ENCODE measurements at regions not wholly inside any gene's neighbourhood (a gene's known extent, or its start where the extent isn't known, plus 50 kb on each side); places are given as distances from the start of the nearest gene placed in this dataset.

DNA sequence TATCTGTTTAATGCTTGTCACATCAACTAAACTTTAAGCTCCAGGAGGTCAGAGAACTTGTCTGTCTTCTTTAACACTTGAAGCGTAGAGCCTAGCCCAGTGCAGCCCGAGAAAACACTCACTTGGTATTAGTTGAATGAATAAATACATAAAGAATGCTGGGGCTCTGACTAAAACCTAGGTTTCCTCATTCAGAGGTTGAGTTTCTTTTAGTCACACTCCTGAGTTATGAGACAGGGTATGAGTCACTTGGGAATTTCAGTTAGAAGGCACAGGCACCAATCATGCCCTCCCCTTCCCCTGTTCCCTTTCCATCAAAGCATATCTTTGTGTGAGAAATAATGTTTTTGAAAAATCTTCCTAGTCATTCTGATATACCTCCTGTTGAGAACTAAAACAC lies 589.8 kb upstream of the DPPA4 start:
- Histone ChIP-seq H3K36me3 (ENCODE audit: low read depth, low read length) (no peaks in the 10 kb centered on the region), H3K9me2 (replicated peaks; ENCODE audit: low read length) (no peaks in the 10 kb centered on the region), H3K79me2 (ENCODE audit: low read length) (no peaks in the 10 kb centered on the region), H2AFZ (ENCODE audit: low read length) (peak overlapping the region; percentile 27; the same call in 1 of the 2 replicates), H3K27ac (ENCODE audit: low read length) (peak overlapping the region; percentile 90), H3K4me1 (ENCODE audit: insufficient read depth, low read length) (peaks cover 32% of the 10 kb centered on the region), H3K4me2 (ENCODE audit: low read length) (peak overlapping the region; percentile 51), H4K20me1 (ENCODE audit: low read length) (no peaks in the 10 kb centered on the region), H3K9ac (ENCODE audit: low read length) (peak overlapping the region; percentile 51), H3F3A (ENCODE audit: low read length, unreplicated experiment) (no peaks in the 10 kb centered on the region), H3K4me3 (ENCODE audit: low read length) (no peak overlapping the region), H3K27me3 (ENCODE audit: low read length) (no peaks in the 10 kb centered on the region), H3K9me3 (ENCODE audit: low read length) (no peaks in the 10 kb centered on the region)
- CTCF ChIA-PET: no interaction called here
- DNase-seq: peak; percentile 97
- POLR2A ChIA-PET (ENCODE audit: unreplicated experiment): interaction anchor here (0.6 kb wide), 1 partner anchor 388 kb away, joined by 5 read pairs; no protein-coding TSS in a partner anchor
- BruUV-seq (replicated peaks): no TSS peak
- peak; percentile 97 for ATAC-seq
- intact Hi-C loops (cut with micrococcal nuclease): loop anchor here (10.0 kb wide), 1 partner anchor 888 kb away; no protein-coding TSS in a partner anchor
- no peak for TF ChIP-seq EZH2phosphoT487 (IDR thresholded peaks at IDR 0.05; ENCODE audit: borderline replicate concordance, low read length)
- TF ChIP-seq, protein P1, sequence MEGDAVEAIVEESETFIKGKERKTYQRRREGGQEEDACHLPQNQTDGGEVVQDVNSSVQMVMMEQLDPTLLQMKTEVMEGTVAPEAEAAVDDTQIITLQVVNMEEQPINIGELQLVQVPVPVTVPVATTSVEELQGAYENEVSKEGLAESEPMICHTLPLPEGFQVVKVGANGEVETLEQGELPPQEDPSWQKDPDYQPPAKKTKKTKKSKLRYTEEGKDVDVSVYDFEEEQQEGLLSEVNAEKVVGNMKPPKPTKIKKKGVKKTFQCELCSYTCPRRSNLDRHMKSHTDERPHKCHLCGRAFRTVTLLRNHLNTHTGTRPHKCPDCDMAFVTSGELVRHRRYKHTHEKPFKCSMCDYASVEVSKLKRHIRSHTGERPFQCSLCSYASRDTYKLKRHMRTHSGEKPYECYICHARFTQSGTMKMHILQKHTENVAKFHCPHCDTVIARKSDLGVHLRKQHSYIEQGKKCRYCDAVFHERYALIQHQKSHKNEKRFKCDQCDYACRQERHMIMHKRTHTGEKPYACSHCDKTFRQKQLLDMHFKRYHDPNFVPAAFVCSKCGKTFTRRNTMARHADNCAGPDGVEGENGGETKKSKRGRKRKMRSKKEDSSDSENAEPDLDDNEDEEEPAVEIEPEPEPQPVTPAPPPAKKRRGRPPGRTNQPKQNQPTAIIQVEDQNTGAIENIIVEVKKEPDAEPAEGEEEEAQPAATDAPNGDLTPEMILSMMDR (conservative IDR thresholded peaks at IDR 0.05; ENCODE audit: low read depth, low read length): no peak
- TF ChIP-seq EZH2 (IDR thresholded peaks at IDR 0.05; ENCODE audit: low read length, unreplicated experiment): no peak

DNA sequence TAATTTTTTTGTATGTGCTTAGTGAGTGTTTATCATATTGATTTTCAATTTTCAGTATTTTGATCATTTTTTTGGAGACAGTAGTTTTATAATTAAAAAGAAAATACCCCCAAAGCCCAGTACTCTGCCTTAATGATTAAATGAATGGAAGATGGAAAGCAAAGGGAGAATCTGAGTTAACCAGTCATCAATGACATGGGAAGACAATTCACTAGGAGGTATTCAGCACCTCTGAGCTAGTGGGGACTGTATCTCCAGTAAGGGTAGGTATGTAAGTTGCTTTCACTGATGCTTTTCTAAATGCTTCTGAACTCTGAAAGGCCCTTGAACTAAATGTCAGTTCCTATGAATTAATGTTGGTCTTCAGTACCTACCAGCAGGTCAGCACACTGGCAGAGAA lies 590.4 kb upstream of the DPPA4 start:
- no peaks in the 10 kb centered on the region for H3K9me2 ChIP-seq (replicated peaks; ENCODE audit: low read length)
- no peak overlapping the region for H3K4me3 ChIP-seq (ENCODE audit: low read length)
- peak overlapping the region; percentile 27; the same call in 1 of the 2 replicates for H2AFZ ChIP-seq (ENCODE audit: low read length)
- H3K79me2 ChIP-seq (ENCODE audit: low read length): no peaks in the 10 kb centered on the region
- H3K36me3 ChIP-seq (ENCODE audit: low read depth, low read length): no peaks in the 10 kb centered on the region
- ChIA-PET POLR2A (ENCODE audit: unreplicated experiment) (no interaction called here), CTCF (interaction anchor here (0.6 kb wide), 1 partner anchor 1079 kb away, joined by 11 read pairs; no protein-coding TSS in a partner anchor)
- DNase-seq: peak; percentile 24
- BruUV-seq (replicated peaks): no TSS peak
- no peaks in the 10 kb centered on the region for H4K20me1 ChIP-seq (ENCODE audit: low read length)
- peak overlapping the region; percentile 51 for H3K4me2 ChIP-seq (ENCODE audit: low read length)
- peaks cover 33% of the 10 kb centered on the region for H3K4me1 ChIP-seq (ENCODE audit: insufficient read depth, low read length)
- no peaks in the 10 kb centered on the region for H3K9me3 ChIP-seq (ENCODE audit: low read length)
- H3K27me3 ChIP-seq (ENCODE audit: low read length): no peaks in the 10 kb centered on the region
- TF ChIP-seq, protein P1 (conservative IDR thresholded peaks at IDR 0.05; ENCODE audit: low read depth, low read length): no peak
- TF ChIP-seq EZH2phosphoT487 (IDR thresholded peaks at IDR 0.05; ENCODE audit: borderline replicate concordance, low read length) (no peak), EZH2 (IDR thresholded peaks at IDR 0.05; ENCODE audit: low read length, unreplicated experiment) (no peak)
- H3K9ac ChIP-seq (ENCODE audit: low read length): peak overlapping the region; percentile 51
- no peaks in the 10 kb centered on the region for H3F3A ChIP-seq (ENCODE audit: low read length, unreplicated experiment)
- ATAC-seq: no peak
- peak overlapping the region; percentile 90 for H3K27ac ChIP-seq (ENCODE audit: low read length)
- intact Hi-C loops (cut with micrococcal nuclease): loop anchor here (10.0 kb wide), 1 partner anchor 887 kb away; no protein-coding TSS in a partner anchor

DNA sequence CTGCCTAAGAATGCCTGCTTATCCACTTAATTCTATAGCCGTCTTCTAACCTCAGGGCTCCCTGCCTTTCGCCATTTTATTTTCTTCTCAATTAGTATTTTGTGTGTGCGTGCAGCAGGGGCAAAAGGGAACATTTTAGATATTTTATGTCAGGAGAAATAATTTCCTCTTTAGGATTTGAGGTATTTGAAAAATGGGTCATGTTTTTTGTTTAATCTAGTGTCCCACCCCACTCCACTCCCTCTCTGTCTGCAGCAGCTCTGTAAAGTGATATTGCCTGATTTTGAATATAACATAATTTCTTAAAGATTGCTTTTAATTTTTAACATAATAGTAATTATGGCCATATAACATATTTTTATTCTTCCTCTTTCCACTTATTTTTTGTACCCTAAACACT lies 593.2 kb upstream of the DPPA4 start:
- BruUV-seq (replicated peaks): no TSS peak
- POLR2A ChIA-PET (ENCODE audit: unreplicated experiment): no interaction called here
- H3F3A ChIP-seq (ENCODE audit: low read length, unreplicated experiment): no peaks in the 10 kb centered on the region
- no peak overlapping the region for H3K9ac ChIP-seq (ENCODE audit: low read length)
- intact Hi-C loops (cut with micrococcal nuclease): no loop called here
- H2AFZ ChIP-seq (ENCODE audit: low read length): no peak overlapping the region
- H3K27me3 ChIP-seq (ENCODE audit: low read length): no peaks in the 10 kb centered on the region
- no peaks in the 10 kb centered on the region for H4K20me1 ChIP-seq (ENCODE audit: low read length)
- ATAC-seq: peak; percentile 31
- peaks cover 23% of the 10 kb centered on the region for H3K4me1 ChIP-seq (ENCODE audit: insufficient read depth, low read length)
- H3K4me3 ChIP-seq (ENCODE audit: low read length): no peak overlapping the region
- DNase-seq: peak; percentile 31
- no peaks in the 10 kb centered on the region for H3K79me2 ChIP-seq (ENCODE audit: low read length)
- CTCF ChIA-PET: no interaction called here
- no peaks in the 10 kb centered on the region for H3K9me3 ChIP-seq (ENCODE audit: low read length)
- H3K4me2 ChIP-seq (ENCODE audit: low read length): 0 out of 2 replicates have a peak overlapping the region, but pooled peaks have one; percentile 15
- H3K9me2 ChIP-seq (replicated peaks; ENCODE audit: low read length): no peaks in the 10 kb centered on the region
- H3K27ac ChIP-seq (ENCODE audit: low read length): peak overlapping the region; percentile 38
- H3K36me3 ChIP-seq (ENCODE audit: low read depth, low read length): no peaks in the 10 kb centered on the region
- no peak for TF ChIP-seq EZH2 (IDR thresholded peaks at IDR 0.05; ENCODE audit: low read length, unreplicated experiment)
- no peak for TF ChIP-seq EZH2phosphoT487 (IDR thresholded peaks at IDR 0.05; ENCODE audit: borderline replicate concordance, low read length)
- TF ChIP-seq, protein P1 (conservative IDR thresholded peaks at IDR 0.05; ENCODE audit: low read depth, low read length): no peak

Measured in PC-3 (cell line).